Activated CD4-positive, alpha-beta T cell treated with anti-CD3 and anti-CD28 coated beads, Interleukin-2, amount 10 ng/mL, durations not matched to agents 24 days and 14 days (primary cell): ENCODE measurements at regions not wholly inside any gene's neighbourhood (a gene's known extent, or its start where the extent isn't known, plus 50 kb on each side); places are given as distances from the start of the nearest gene placed in this dataset.

Experiments used
- DNase-seq: peaks from one replicate; pipeline ENCODE4 v3.0.0; 2022
- H3K27ac Mint-ChIP-seq: one replicate; pipeline ENCODE4 v1.8.0; 2022; ENCODE audit warnings: mild to moderate bottlenecking, mixed read lengths
- H3K27me3 Mint-ChIP-seq: one replicate; pipeline ENCODE4 v1.8.0; 2022; ENCODE audit warnings: mixed read lengths
- H3K36me3 Mint-ChIP-seq: one replicate; pipeline ENCODE4 v1.8.0; 2022; ENCODE audit warnings: low read depth, mild to moderate bottlenecking, mixed read lengths
- H3K4me1 Mint-ChIP-seq: one replicate; pipeline ENCODE4 v1.8.0; 2021; ENCODE audit warnings: mixed read lengths
- H3K4me3 Mint-ChIP-seq: one replicate; pipeline ENCODE4 v1.8.0; 2022; ENCODE audit warnings: mild to moderate bottlenecking, moderate library complexity, mixed read lengths
- H3K9me3 Mint-ChIP-seq: one replicate; pipeline ENCODE4 v1.8.0; 2021; ENCODE audit warnings: mixed read lengths
- intact Hi-C: fragments of 100-400 bp; cut with micrococcal nuclease; formaldehyde crosslinking; loops from one replicate; pipeline ENCODE4 v1.15.1; 2023

DNA sequence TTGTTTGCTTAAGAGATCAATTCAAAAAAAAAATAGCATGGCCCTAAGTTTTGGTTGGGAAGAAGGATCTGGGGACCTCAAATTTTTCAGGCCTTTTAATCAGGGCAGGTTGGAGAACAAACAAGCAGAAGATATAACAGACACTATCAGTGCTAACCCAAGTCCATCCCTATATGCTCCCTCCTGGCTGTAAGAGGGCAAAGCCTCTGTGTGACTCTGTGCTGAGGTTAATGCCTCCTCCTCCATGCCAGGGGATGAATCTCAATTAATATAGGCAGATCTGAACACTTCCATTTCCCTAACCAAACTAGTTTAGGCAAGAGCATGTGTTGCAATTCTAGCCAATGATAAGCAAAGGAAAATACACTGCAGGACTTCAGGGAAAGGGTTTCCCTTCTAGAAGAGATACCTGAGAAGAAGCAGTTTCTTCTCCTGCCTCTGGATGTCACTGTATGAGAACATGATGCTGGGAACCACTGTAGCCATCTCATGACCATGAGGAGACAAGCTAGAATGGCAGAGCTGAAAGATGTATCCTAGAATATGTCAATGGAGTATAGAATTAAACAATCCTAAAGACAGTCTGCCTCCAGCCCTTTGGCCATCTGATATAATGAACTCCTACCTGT lies 76.0 kb downstream of the CHD9NB start:
- DNase-seq = no peak
- Mint-ChIP-seq H3K4me3 (no peak overlapping the region), H3K27me3 (no peaks in the 10 kb centered on the region), H3K36me3 (no peaks in the 10 kb centered on the region), H3K4me1 (no peaks in the 10 kb centered on the region), H3K9me3 (no peaks in the 10 kb centered on the region), H3K27ac (no peak overlapping the region)
- intact Hi-C loops = no loop called here

DNA sequence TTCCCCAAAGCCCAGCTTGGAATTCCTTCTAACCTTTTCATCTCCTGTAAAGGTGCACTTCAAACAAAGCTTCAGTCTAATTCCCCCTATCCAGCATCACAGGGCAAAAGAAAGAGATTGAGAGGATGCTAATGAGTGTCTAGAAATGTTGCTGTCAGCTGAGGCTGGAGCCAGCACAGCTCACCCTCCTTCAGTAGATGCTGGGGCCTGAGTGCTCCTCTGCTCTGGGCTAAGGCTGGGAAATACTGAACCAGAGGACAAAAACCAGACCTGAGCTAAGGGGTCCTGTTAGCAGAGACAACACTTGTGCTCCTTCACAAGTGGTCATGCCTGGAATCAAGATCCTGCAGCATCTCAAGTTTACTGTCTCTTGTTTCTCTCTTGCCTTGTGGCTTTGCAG lies 85.0 kb downstream of the CHD9NB start:
- H3K27me3 Mint-ChIP-seq = no peaks in the 10 kb centered on the region
- DNase-seq = no peak
- H3K4me1 Mint-ChIP-seq = no peaks in the 10 kb centered on the region
- no peak overlapping the region for H3K4me3 Mint-ChIP-seq
- no peaks in the 10 kb centered on the region for H3K9me3 Mint-ChIP-seq
- H3K27ac Mint-ChIP-seq = no peak overlapping the region
- intact Hi-C loops = no loop called here
- H3K36me3 Mint-ChIP-seq = no peaks in the 10 kb centered on the region

DNA sequence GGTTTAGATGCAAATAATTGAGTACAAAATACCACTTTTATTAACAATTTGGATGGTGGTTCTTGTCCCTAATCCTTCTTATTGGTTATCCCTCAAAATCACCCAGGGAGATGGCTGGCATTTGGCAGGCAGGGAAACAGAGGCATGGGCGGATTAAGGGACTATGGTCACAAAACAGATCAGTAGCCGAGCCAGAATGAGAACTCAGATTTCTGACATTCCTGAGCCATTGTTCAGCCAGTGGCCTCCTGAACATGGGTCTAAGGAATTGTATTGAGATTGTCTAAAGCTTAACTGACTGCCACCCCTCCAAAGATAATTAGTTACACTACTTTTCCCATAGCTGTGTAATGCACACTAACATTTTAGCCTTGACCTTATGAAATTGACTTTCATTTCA lies 88.4 kb downstream of the CHD9NB start:
- Mint-ChIP-seq H3K27ac (no peak overlapping the region), H3K27me3 (no peaks in the 10 kb centered on the region), H3K4me1 (no peaks in the 10 kb centered on the region), H3K9me3 (no peaks in the 10 kb centered on the region), H3K4me3 (no peak overlapping the region), H3K36me3 (no peaks in the 10 kb centered on the region)
- no peak for DNase-seq
- intact Hi-C loops = no loop called here

DNA sequence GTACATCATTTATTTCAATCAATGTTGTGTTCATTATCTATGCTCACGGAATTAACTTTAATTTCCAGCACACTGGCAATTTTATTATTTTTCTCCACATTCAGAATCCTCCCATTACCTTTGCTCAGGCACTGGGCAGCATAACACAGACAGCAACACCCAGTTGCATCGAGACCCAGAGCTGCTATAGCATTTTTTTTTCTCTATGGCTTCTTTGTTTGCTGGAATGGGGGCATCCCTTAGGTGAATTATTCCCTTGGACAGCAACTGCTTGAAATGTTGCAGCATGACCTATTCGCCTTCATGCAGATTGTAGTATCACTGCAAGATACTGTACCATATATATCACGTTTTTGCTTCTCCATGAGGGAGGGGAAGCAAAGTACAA lies 88.8 kb downstream of the CHD9NB start:
- Mint-ChIP-seq H3K4me1 (no peaks in the 10 kb centered on the region), H3K9me3 (no peaks in the 10 kb centered on the region), H3K36me3 (no peaks in the 10 kb centered on the region), H3K27me3 (no peaks in the 10 kb centered on the region), H3K4me3 (no peak overlapping the region), H3K27ac (no peak overlapping the region)
- intact Hi-C loops = no loop called here
- no peak for DNase-seq

DNA sequence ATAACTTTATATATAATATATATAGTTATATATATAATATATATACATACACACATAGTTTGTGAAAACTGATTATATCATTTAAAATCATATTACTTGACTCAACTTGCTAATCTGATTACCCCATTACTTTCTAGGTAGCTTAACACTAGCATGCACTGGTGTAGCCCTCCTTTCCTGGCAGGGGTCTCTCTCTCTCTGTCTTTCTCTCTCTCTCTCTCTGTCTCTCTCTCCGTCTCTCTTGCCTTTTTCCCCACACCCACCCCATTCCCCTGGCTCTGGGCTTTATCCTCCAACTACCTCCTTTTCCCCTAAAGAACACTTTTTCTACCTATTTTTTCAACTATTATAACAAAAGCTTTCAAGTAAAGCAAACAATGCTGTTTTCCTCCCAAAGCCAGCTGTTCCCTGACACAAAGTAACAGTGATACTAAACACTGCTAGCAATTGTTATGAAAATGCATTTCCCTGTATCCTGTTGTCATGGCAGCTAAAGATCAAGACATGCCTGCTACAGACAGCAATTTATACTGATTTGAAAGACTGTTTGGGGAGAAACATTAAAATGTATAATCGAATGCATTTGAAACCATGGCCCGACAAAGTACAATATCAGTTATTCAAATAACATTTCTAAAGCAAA lies 89.4 kb downstream of the CHD9NB start:
- intact Hi-C loops = no loop called here
- Mint-ChIP-seq H3K9me3 (no peaks in the 10 kb centered on the region), H3K4me1 (no peaks in the 10 kb centered on the region), H3K27me3 (no peaks in the 10 kb centered on the region), H3K4me3 (no peak overlapping the region), H3K36me3 (no peaks in the 10 kb centered on the region), H3K27ac (no peak overlapping the region)
- DNase-seq = no peak

DNA sequence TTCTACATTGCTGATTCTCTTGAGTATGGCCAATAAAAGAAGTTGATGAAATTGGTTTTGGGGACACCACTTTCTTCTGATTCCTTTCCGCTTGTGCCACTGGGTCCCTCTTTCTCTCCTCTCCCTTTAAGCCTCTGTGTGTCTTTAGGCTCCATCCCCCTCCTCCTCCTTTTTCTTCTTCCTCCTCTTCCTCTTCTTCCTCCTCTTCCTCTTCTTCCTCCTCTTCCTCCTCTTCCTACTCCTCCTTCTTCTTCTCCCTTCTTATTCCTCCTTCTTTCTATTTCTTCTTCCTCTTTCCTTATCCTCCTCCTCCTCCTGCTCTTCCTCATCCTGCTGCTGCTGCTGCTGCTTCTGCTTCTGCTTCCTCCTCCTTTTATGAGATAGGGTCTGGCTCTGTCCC lies 93.7 kb downstream of the CHD9NB start:
- Mint-ChIP-seq H3K36me3 (no peaks in the 10 kb centered on the region), H3K27me3 (no peaks in the 10 kb centered on the region), H3K27ac (no peak overlapping the region), H3K9me3 (no peaks in the 10 kb centered on the region), H3K4me3 (no peak overlapping the region), H3K4me1 (no peaks in the 10 kb centered on the region)
- intact Hi-C loops = no loop called here
- DNase-seq = no peak

DNA sequence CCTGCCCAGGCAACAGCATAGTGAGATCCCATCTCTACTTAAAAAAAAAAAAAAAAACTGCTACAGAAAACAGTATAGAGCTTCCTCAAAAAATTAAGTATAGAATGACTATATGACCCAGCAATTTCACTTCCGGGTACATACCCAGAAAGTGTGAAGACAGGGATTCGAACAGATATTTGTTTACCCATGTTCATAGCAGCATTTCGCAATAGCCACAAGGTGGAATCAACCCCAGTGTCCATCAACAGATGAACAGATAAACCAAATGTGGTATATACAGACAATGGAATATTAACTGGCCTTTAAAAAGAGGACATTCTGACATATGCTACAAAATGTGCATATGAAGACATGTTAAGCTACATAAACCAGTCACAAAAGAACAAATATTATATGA lies 95.5 kb downstream of the CHD9NB start:
- H3K4me1 Mint-ChIP-seq = no peaks in the 10 kb centered on the region
- H3K27ac Mint-ChIP-seq = no peak overlapping the region
- no peak for DNase-seq

DNA sequence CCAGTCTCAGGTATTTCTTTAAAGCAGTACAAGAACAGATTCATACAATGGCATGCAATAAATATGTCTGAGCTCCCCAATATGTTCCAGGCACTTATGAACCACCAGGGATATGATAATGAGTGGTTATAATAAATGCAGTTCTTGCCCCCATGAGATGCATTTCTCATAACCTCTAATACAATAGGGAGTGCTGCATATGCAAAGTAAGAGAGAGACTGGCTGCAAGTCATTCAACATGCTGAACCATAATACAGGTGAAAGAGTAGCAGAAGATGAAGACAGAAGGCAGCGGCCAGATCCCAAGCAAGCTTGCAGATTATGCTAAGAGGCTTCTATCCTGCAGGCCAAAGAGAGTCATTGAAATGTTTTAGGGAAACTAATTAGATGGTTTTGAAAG lies 96.7 kb downstream of the CHD9NB start:
- H3K9me3 Mint-ChIP-seq = no peaks in the 10 kb centered on the region
- H3K36me3 Mint-ChIP-seq = no peaks in the 10 kb centered on the region
- H3K27ac Mint-ChIP-seq = no peak overlapping the region
- no peak overlapping the region for H3K4me3 Mint-ChIP-seq
- H3K4me1 Mint-ChIP-seq = no peaks in the 10 kb centered on the region
- intact Hi-C loops = no loop called here
- no peak for DNase-seq
- H3K27me3 Mint-ChIP-seq = no peaks in the 10 kb centered on the region

More for the DNA sequence above, 95.5 kb downstream of the CHD9NB start:
- no peak overlapping the region for H3K4me3 Mint-ChIP-seq
- no peaks in the 10 kb centered on the region for H3K36me3 Mint-ChIP-seq
- intact Hi-C loops = no loop called here
- no peaks in the 10 kb centered on the region for H3K9me3 Mint-ChIP-seq
- H3K27me3 Mint-ChIP-seq = no peaks in the 10 kb centered on the region

DNA sequence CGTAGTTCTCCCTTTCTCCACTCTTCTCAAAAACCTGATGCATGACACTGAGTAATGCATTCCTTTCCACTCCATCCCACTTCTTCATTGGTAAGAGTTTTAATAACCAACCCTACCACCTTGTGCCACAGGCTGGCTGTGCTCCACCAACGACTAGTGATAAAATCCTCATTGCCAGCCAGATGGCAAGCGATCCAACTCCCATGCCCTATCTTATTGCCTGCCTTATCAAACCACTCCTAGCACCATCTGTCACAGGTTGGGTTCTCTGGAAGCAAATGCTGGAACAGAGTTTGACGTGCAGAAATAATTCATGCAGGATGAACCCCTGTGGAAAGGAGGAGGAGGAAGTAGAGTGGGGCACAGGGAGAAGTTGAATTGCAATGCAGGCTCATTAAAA lies 99.5 kb downstream of the CHD9NB start:
- Mint-ChIP-seq H3K9me3 (no peaks in the 10 kb centered on the region), H3K4me3 (no peak overlapping the region), H3K27ac (no peak overlapping the region), H3K36me3 (no peaks in the 10 kb centered on the region), H3K27me3 (no peaks in the 10 kb centered on the region), H3K4me1 (no peaks in the 10 kb centered on the region)
- intact Hi-C loops = no loop called here
- no peak for DNase-seq

DNA sequence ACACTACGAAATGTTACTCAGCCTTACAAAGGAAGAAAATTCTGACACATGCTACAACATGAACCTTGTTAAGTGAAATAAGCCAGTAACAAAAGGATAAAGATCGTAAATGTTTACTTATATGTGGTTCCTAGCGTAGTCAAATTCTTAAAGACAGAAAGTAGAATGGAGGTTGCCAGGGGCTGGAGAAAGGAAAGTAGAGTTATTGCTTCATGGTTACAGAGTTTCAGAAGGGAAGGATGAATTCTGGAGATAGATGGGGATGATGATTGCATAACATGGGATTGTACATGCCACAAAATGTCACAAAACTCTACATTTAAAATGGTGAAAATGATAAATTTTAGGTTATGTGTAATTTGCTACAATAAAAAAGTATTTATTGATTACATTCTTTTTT lies 103.8 kb downstream of the CHD9NB start:
- Mint-ChIP-seq H3K4me1 (no peaks in the 10 kb centered on the region), H3K27ac (no peak overlapping the region), H3K36me3 (no peaks in the 10 kb centered on the region), H3K9me3 (no peaks in the 10 kb centered on the region), H3K4me3 (no peak overlapping the region), H3K27me3 (no peaks in the 10 kb centered on the region)
- intact Hi-C loops = no loop called here
- no peak for DNase-seq

DNA sequence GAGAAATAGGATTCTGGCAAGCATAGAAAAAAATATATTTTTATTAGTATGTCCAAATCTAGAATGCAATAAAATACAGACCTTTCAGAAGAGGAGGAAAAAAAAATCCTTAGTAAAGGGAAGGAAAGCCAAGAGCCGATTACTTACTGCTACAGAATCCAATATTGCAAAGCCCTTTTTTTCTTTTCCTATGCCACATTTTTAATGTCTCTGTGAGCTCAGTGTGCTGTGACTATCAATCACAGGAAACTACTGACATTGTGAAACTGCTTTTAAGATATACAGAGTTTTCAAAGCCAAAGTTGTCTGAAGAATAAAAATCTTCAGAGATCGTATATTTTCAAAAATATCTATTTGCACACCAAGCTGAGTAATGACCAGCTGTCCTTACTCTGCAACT lies 120.4 kb downstream of the CHD9NB start:
- intact Hi-C loops = no loop called here
- Mint-ChIP-seq H3K27ac (no peak overlapping the region), H3K36me3 (no peaks in the 10 kb centered on the region), H3K27me3 (no peaks in the 10 kb centered on the region), H3K9me3 (no peaks in the 10 kb centered on the region), H3K4me1 (no peaks in the 10 kb centered on the region), H3K4me3 (no peak overlapping the region)
- DNase-seq = no peak

DNA sequence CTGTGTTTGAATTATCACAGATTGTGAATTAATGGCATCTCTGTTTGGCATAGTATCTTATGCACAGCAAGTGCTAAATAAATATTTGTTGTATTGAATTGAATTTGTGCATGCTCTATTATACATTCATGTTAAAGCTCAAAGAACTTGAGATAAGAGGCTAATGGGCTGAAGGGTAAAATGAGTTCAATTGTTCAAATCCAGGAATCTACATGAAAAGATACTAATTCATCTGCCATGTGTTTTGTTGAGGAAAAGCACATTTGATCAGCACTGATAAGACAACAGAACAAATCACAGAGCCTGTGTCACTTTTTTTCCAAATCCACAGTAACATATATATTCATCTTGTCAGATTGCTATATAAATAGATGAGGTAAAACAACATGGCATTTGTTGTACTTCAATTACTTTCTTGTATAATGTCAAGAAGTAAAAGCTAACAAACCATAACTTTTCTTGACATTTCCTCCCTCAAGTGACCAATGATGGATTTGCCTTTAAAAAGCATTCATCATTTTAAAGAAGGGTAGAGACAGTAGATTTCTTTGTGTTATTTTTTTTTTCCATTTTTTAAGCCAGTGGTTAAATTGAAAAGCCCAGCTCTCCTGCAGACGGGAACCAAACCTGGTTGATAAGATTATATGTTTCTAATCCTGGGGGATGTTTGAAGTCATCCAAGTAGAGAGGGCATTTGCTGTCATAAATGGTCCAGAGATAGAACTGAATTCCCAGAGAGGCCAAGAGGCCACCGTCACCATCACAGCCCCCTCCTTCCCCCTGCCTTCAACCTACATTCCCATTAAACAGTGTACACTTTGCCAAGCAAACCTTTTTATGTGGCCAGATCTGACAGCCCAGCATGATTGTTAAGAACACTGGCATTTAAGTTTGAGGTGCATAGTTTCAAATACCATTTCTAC lies 123.0 kb downstream of the CHD9NB start:
- no peak for DNase-seq
- Mint-ChIP-seq H3K27ac (no peak overlapping the region), H3K36me3 (no peaks in the 10 kb centered on the region), H3K9me3 (no peaks in the 10 kb centered on the region), H3K4me1 (no peaks in the 10 kb centered on the region), H3K4me3 (no peak overlapping the region), H3K27me3 (no peaks in the 10 kb centered on the region)
- intact Hi-C loops = no loop called here

DNA sequence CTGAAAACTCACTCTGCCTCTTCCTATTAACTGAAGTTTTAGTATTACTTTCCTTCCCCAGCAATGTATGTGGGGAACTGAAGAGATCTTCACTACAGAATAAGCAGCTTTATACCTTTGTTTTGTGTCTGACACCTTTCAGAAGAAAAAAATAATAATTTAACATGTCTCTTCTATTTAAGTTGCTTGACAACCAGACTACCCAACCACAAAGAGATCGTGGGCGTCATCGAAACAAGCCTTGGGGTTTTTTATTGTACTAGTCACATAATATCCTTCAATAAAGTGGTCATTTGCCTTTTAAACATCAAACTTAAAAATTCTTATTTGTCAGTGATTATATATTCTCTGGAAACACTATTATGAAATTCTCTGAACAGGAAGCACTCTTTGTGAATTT lies 123.7 kb downstream of the CHD9NB start:
- no peaks in the 10 kb centered on the region for H3K27me3 Mint-ChIP-seq
- H3K27ac Mint-ChIP-seq = no peak overlapping the region
- no peaks in the 10 kb centered on the region for H3K9me3 Mint-ChIP-seq
- intact Hi-C loops = no loop called here
- no peak overlapping the region for H3K4me3 Mint-ChIP-seq
- H3K36me3 Mint-ChIP-seq = no peaks in the 10 kb centered on the region
- no peaks in the 10 kb centered on the region for H3K4me1 Mint-ChIP-seq
- no peak for DNase-seq

DNA sequence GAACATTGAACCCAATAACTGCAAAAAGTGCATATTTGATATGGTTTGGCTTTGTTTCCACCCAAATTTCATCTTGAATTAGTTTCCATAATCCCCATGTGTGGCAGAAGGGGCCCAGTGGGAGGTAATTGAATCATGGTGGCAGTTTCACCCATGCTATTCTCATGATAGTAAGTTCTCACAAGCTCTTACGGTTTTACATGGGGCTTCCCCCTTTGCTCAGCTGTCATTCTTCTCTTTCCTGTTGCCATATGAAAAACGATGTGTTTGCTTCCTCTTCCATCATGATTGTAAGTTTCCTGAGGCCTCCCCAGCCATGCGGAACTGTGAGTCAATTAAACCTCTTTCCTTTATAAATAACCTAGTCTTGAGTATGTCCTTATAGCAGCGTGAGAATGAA lies 127.6 kb downstream of the CHD9NB start:
- no peak for DNase-seq
- H3K36me3 Mint-ChIP-seq = no peaks in the 10 kb centered on the region
- no peaks in the 10 kb centered on the region for H3K4me1 Mint-ChIP-seq
- H3K9me3 Mint-ChIP-seq = no peaks in the 10 kb centered on the region
- no peak overlapping the region for H3K27ac Mint-ChIP-seq
- no peaks in the 10 kb centered on the region for H3K27me3 Mint-ChIP-seq
- no peak overlapping the region for H3K4me3 Mint-ChIP-seq
- intact Hi-C loops = no loop called here
